GM12878 (cell line): ENCODE measurements at regions not wholly inside any gene's neighbourhood (a gene's known extent, or its start where the extent isn't known, plus 50 kb on each side); places are given as distances from the start of the nearest gene placed in this dataset.

ENCODE experiments used
- ATAC-seq: fragments of 200-7000 bp; cut with Tn5 transposase; 3 replicates; pipeline ENCODE4 v1.9.1; 2020; ENCODE audit warnings: mild to moderate bottlenecking, moderate library complexity
- BruUV-seq: library from RNA; stranded (reverse); fragments of 400-500 nt; replicated peaks from 2 replicates; lab custom pipeline; 2021; lab: Mats Ljungman, UMichigan
- CTCF ChIA-PET: fragments of 300-600 bp; sonication (Branson Sonifier 250); formaldehyde crosslinking; extraction: SDS; loops from one replicate; lab custom pipeline; 2021; ENCODE audit warnings: inconsistent platforms; lab: Yijun Ruan, JAX
- POLR2A ChIA-PET: fragments of 350-600 bp; formaldehyde crosslinking; extraction: SDS; loops from one replicate; lab custom pipeline; 2021; ENCODE audit warnings: inconsistent platforms; lab: Charles Lee
- RAD21 ChIA-PET: fragments of 300-600 bp; sonication (Branson Sonifier 250); formaldehyde crosslinking; loops from one replicate; lab custom pipeline; 2023; ENCODE audit warnings: antibody characterized with exemption; ENCODE audit not compliant: unreplicated experiment; lab: Charles Lee
- SMC1A ChIA-PET: fragments of 300-600 bp; sonication (Branson Sonifier 250); formaldehyde crosslinking; loops from one replicate; lab custom pipeline; 2023; ENCODE audit not compliant: unreplicated experiment, uncharacterized antibody; lab: Charles Lee
- DNase-seq: peaks from one replicate; pipeline ENCODE4 v3.0.0-alpha.2; 2011; ENCODE audit warnings: low read depth, low spot score
- FAIRE-seq: peaks from 3 replicates; lab custom pipeline; 2011; peaks lifted over from hg19 to GRCh38; lab: Jason Lieb, UNC
- H2AFZ ChIP-seq: 2 replicates; pipeline ENCODE4 v1.6.0; 2011; ENCODE audit warnings: low read depth, low read length, control low read depth; ENCODE audit not compliant: control insufficient read depth
- H3K27ac ChIP-seq: 2 replicates; pipeline ENCODE4 v1.5.1; 2011; ENCODE audit warnings: control low read depth; ENCODE audit not compliant: control insufficient read depth, insufficient read depth
- H3K27me3 ChIP-seq, 2 experiments: replicated peaks in 1 of 2; 2 replicates each; pipeline versions ENCODE4 v1.6.0 to v1.6.1; 2011; ENCODE audit warnings: low read length in 1 of 2; ENCODE audit not compliant: control insufficient read depth in 2 of 2, insufficient read depth in 2 of 2
- H3K36me3 ChIP-seq, 2 experiments: 2 replicates each; pipeline ENCODE4 v1.5.1; 2011; ENCODE audit warnings: low read length in 1 of 2; ENCODE audit not compliant: control insufficient read depth in 2 of 2, insufficient read depth in 2 of 2
- H3K4me1 ChIP-seq: 2 replicates; pipeline ENCODE4 v1.6.1; 2011; ENCODE audit warnings: mild to moderate bottlenecking, low read length, moderate library complexity, mixed read lengths; ENCODE audit not compliant: control insufficient read depth, insufficient read depth
- H3K4me2 ChIP-seq: 2 replicates; pipeline ENCODE4 v1.6.0; 2011; ENCODE audit warnings: control low read depth; ENCODE audit not compliant: control insufficient read depth, insufficient read depth
- H3K4me3 ChIP-seq: fragments of 200-600 bp; sonication (generic); 2 replicates; pipeline ENCODE4 v1.5.1; 2016
- H3K79me2 ChIP-seq: 2 replicates; pipeline ENCODE4 v1.6.0; 2011; ENCODE audit warnings: low read length; ENCODE audit not compliant: control insufficient read depth, insufficient read depth
- H3K9ac ChIP-seq: 2 replicates; pipeline ENCODE4 v1.8.0; 2011; ENCODE audit warnings: low read length, control low read depth, mixed read lengths; ENCODE audit not compliant: control insufficient read depth, insufficient read depth
- H3K9me3 ChIP-seq: replicated peaks from 3 replicates; pipeline ENCODE4 v1.5.1; 2011; ENCODE audit warnings: mild to moderate bottlenecking, low read length; ENCODE audit not compliant: control insufficient read depth, insufficient read depth
- H4K20me1 ChIP-seq: 2 replicates; pipeline ENCODE4 v1.6.0; 2011; ENCODE audit not compliant: control insufficient read depth, insufficient read depth
- ATF3 ChIP-seq: IDR thresholded peaks from 2 replicates; pipeline ENCODE4 v1.6.1; 2011; ENCODE audit warnings: low read depth, mild to moderate bottlenecking, low read length, moderate library complexity, borderline replicate concordance; ENCODE audit errors: extremely low read depth
- EED ChIP-seq: sonication (generic); IDR thresholded peaks from 2 replicates; pipeline ENCODE4 v1.6.1; 2016; ENCODE audit warnings: antibody characterized with exemption, low read depth
- ETV6 ChIP-seq, 2 experiments: fragments of 450-650 bp in 1 of 2; IDR thresholded peaks in 1 of 2; conservative IDR thresholded peaks in 1 of 2; 2 replicates each; pipeline ENCODE4 v1.6.1; 2014; ENCODE audit warnings: antibody characterized with exemption in 1 of 2, borderline replicate concordance in 1 of 2, low read depth in 1 of 2, mild to moderate bottlenecking in 1 of 2, moderate library complexity in 1 of 2
- FOXK2 ChIP-seq: fragments of 450-650 bp; IDR thresholded peaks from 2 replicates; pipeline ENCODE4 v1.6.1; 2017; ENCODE audit warnings: mild to moderate bottlenecking, moderate library complexity
- RB1 ChIP-seq: fragments of 450-650 bp; formaldehyde crosslinking; IDR thresholded peaks from 2 replicates; pipeline ENCODE4 v1.6.1; 2017; ENCODE audit warnings: mild to moderate bottlenecking, borderline replicate concordance
- RFX5 ChIP-seq: IDR thresholded peaks from 2 replicates; pipeline ENCODE4 v1.6.1; 2011; ENCODE audit warnings: low read depth, low read length, improper control_type of control experiment
- SIN3A ChIP-seq: IDR thresholded peaks from 2 replicates; pipeline ENCODE4 v1.6.1; 2012; ENCODE audit warnings: low read depth, low read length, improper control_type of control experiment
- TAF1 ChIP-seq: IDR thresholded peaks from 2 replicates; pipeline ENCODE4 v1.6.1; 2011; ENCODE audit warnings: mild to moderate bottlenecking, low read depth, low read length, borderline replicate concordance
- ZBTB4 ChIP-seq: fragments of 450-650 bp; formaldehyde crosslinking; IDR thresholded peaks from 2 replicates; pipeline ENCODE4 v1.4.0; 2022; ENCODE audit warnings: mild to moderate bottlenecking, moderate library complexity
- WGBS: methylation state at CpG from one replicate; pipeline ENCODE4 v1.1.6; 2016; ENCODE audit warnings: low lambda C conversion rate; ENCODE audit not compliant: insufficient replicate concordance, insufficient coverage; ENCODE audit errors: missing lambda C conversion rate; 5-methylcytosine and 5-hydroxymethylcytosine counted together
- in situ Hi-C: fragments of 300-500 bp; cut with MboI; formaldehyde crosslinking; loops from 9 replicates; pipeline ENCODE4 v1.14.3; 2018; ENCODE audit warnings: mixed read lengths
- intact Hi-C: fragments of 100-400 bp; cut with micrococcal nuclease; formaldehyde crosslinking; loops from one replicate; pipeline ENCODE4 v1.14.2; 2022; ENCODE audit not compliant: unreplicated experiment

DNA sequence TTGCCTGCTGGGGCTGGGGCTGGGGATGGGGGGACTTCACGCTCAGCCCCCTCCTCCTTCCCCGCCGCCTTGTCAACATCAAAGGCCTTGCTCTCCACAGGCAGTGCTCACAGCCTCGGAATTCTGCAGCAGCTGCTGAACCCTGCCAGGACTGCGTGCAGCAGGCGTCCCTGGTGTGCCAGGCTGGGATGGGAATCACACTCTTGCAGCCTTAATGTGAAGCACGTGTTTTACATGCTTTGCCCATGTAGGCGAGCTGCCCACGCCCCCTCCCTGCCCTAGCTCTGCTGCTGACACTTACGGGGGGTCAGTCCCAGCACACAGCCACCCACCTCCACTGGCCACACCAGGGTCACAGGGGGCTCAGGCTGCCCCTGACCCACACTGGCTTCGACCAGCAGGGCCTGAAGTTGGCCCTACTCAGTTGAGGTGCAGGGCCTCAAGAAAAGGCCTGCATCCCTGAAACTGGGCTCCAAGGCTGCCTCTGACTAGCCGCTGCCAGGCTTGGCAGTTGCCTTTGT is 276.2 kb upstream of the RTL1 start (continued):
- TF ChIP-seq SIN3A, result no peak
- TF ChIP-seq EED, result no peak
- TF ChIP-seq TAF1, result no peak
- TF ChIP-seq, all 136 proteins: peak for 0

DNA sequence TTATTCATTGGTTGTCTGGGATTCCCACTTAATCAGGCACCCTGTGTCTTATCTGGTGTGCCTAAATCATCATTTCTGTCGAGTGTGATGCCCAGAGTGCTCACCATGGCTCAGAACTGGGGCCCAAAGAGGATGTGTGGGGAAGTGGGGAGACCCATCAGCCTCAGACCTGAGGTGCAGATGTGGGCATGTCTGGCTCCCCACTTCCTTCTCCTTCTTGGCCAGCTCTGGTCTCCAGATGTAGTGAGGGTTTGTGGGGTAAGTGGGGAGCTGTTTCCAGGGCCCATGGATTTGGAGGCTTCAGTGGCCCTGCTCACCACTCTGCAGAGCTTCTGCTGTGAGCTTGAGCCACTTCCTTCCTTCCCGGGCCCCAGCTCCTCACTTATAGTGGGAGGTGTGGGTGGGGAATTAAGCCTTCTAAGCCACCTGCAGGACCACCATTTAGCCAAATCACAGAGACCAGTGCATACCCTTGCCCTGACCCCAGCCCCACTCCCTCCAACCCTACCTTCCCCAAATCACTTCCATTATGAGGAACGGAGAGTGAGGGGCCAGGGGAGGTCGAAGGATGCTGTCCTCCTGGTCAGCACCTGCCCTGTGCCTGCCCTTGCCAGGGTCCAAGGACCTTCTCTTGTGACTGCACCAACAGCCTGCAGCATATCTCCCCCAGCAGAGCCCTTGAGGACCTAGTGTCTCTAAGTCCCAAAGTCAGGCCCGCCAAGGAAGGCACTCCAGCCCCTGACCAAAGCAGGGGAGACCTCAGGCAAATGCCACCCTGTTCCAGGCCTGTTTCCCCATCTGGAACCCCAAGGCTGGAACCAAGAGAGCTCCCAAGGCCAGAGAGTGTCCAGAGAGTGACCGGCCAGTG is 278.2 kb upstream of the RTL1 start:
- 9% methylated on average over 6 of the region's 6 CpGs for WGBS
- ATAC-seq, result no peak
- no peak overlapping the region for H3K9ac ChIP-seq

More for the DNA sequence above, 278.2 kb upstream of the RTL1 start:
- H3K36me3 ChIP-seq, result no peaks in the 10 kb centered on the region
- CTCF ChIA-PET, result no interaction called here
- H3K4me2 ChIP-seq, result no peak overlapping the region
- no peaks in the 10 kb centered on the region for H3K79me2 ChIP-seq
- H3K4me1 ChIP-seq, result no peaks in the 10 kb centered on the region
- no peak overlapping the region for H3K4me3 ChIP-seq
- SMC1A ChIA-PET, result no interaction called here
- no peaks in the 10 kb centered on the region for H3K27me3 ChIP-seq
- POLR2A ChIA-PET, result no interaction called here
- in situ Hi-C loops, result no loop called here
- BruUV-seq, result no TSS peak
- H2AFZ ChIP-seq, result no peak overlapping the region
- FAIRE-seq (no peak), DNase-seq (no peak)
- RAD21 ChIA-PET, result no interaction called here
- no peaks in the 10 kb centered on the region for H4K20me1 ChIP-seq
- intact Hi-C loops, result no loop called here
- no peaks in the 10 kb centered on the region; the same call in 2 of the 3 replicates for H3K9me3 ChIP-seq
- H3K27ac ChIP-seq, result no peak overlapping the region
- TF ChIP-seq RB1, result no peak
- no peak for TF ChIP-seq ATF3
- TF ChIP-seq ZBTB4 (CRISPR knock-in tag), result no peak
- no peak for TF ChIP-seq ETV6 (conservative IDR thresholded peaks at IDR 0.05 in 1 of 2, IDR thresholded peaks at IDR 0.05 in 1 of 2; ENCODE audit: borderline replicate concordance in 1 of 2, low read depth in 1 of 2)
- TF ChIP-seq RFX5, result no peak
- no peak for TF ChIP-seq FOXK2
